GM12875 (cell line): ENCODE measurements at regions not wholly inside any gene's neighbourhood (a gene's known extent, or its start where the extent isn't known, plus 50 kb on each side); places are given as distances from the start of the nearest gene placed in this dataset.

Experiments
- H3K4me3 ChIP-seq: one replicate; pipeline ENCODE4 v1.5.1; 2011; ENCODE audit warnings: low read depth, low read length, control low read depth
- TF ChIP-seq, protein P1 (sequence below): IDR thresholded peaks from 2 replicates; pipeline ENCODE4 v1.5.1; 2011; ENCODE audit warnings: low read depth, mild to moderate bottlenecking, control low read depth, inconsistent platforms, low read length, moderate library complexity, borderline replicate concordance; ENCODE audit not compliant: insufficient read depth

DNA sequence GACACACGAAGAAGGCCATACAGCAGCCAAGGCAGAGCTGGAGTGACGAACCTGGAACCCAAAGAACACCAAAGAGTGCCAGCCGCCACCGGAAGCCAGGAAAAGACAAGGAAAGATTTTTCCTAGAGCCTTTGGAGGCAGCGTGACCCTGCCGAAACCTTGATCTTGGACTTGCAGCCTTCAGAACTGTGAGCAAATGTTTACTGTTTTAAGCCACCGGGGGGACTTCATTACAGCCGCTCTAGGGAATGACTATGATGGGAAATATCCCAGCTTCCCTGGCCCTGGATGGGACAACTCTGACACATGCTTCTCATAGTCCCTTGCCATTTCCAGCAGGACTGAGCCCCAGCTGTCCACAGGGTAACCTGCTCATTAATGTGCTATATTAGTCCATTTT is 270.6 kb downstream of the HAPSTR1 start:
- TF ChIP-seq, protein P1, sequence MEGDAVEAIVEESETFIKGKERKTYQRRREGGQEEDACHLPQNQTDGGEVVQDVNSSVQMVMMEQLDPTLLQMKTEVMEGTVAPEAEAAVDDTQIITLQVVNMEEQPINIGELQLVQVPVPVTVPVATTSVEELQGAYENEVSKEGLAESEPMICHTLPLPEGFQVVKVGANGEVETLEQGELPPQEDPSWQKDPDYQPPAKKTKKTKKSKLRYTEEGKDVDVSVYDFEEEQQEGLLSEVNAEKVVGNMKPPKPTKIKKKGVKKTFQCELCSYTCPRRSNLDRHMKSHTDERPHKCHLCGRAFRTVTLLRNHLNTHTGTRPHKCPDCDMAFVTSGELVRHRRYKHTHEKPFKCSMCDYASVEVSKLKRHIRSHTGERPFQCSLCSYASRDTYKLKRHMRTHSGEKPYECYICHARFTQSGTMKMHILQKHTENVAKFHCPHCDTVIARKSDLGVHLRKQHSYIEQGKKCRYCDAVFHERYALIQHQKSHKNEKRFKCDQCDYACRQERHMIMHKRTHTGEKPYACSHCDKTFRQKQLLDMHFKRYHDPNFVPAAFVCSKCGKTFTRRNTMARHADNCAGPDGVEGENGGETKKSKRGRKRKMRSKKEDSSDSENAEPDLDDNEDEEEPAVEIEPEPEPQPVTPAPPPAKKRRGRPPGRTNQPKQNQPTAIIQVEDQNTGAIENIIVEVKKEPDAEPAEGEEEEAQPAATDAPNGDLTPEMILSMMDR = no peak
- no peak overlapping the region for H3K4me3 ChIP-seq

- TF ChIP-seq, protein P1 = no peak
- no peak overlapping the region for H3K4me3 ChIP-seq
These were observed 271.2 kb downstream of the HAPSTR1 start for GRCh38 chr16:9362604-9363003.

DNA sequence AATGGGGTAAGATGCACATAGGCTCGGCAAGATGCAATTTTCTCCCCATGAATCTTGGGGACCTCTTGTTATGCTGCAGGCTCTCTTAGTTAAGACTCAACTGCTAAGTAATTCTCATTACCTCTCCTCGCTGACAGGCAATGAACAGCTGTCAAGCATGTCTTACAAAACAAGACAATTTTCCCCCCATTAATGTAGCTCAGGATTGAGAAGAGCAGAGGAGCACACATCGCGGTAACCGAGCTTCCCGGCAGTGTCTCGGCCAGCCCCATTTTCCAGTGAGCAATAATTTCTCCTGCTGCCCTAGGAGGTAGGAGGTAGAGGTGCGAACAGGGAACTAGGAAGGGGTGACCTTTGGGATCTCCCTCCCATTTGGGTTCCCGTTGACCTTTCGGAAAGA is 272.1 kb downstream of the HAPSTR1 start:
- no peak overlapping the region for H3K4me3 ChIP-seq

DNA sequence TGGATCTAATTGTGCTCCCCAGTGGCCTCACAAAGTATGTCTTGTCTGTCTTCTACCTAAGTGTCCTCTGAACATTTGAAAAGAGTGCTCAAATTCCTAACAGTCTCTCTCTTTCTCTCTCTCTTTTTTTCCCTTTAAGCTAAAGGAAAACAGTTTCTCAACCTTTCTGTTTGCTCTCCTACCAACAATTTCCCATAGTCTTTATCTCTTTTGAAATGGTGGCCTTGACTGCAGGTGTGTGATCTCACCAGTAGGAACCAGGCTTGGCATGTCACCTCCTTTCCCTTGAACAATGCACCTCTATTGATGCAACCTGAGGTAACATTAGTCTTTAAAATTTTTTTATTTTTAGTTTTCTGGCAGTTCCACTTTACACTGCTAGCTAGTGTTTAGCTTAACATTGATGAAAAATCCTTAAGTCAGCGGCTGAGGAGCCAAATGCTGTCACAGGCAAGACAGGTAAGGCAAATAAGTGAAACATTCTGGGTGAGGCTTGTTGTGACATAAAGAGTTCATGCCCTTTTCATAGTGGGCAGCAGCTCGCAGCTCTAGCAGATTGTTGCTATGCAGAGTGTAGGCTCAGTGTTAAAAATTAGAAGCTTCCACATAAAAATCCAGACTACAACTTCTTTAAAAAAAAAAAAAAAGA is 273.4 kb downstream of the HAPSTR1 start:
- TF ChIP-seq, protein P1 = no peak
- no peak overlapping the region for H3K4me3 ChIP-seq

More for the DNA sequence above, 272.1 kb downstream of the HAPSTR1 start:
- TF ChIP-seq, protein P1 = no peak

- TF ChIP-seq, protein P1 = no peak
These were observed 273.9 kb downstream of the HAPSTR1 start for GRCh38 chr16:9365370-9365728.

GRCh38 chr16:9366048-9366969 is 274.9 kb downstream of the HAPSTR1 start:
- TF ChIP-seq, protein P1 = no peak
- no peak overlapping the region for H3K4me3 ChIP-seq

More at GRCh38 chr16:9365370-9365728, 273.9 kb downstream of the HAPSTR1 start:
- no peak overlapping the region for H3K4me3 ChIP-seq

GRCh38 chr16:9370061-9370491 is 278.6 kb downstream of the HAPSTR1 start:
- TF ChIP-seq, protein P1 = no peak
- no peak overlapping the region for H3K4me3 ChIP-seq
